PC-9 (cell line): ENCODE measurements at regions not wholly inside any gene's neighbourhood (a gene's known extent, or its start where the extent isn't known, plus 50 kb on each side); places are given as distances from the start of the nearest gene placed in this dataset.

Experiments
- EZH2 ChIP-seq: fragments of 200-600 bp; sonication (generic); IDR thresholded peaks from 2 replicates; pipeline ENCODE4 v1.8.0; 2017; ENCODE audit warnings: antibody characterized with exemption, low read depth
- TF ChIP-seq, protein P1 (sequence below): fragments of 200-600 bp; sonication (generic); conservative IDR thresholded peaks from 2 replicates; pipeline ENCODE4 v1.6.1; 2017; ENCODE audit warnings: mixed run types, antibody characterized with exemption, mild to moderate bottlenecking, moderate library complexity

DNA sequence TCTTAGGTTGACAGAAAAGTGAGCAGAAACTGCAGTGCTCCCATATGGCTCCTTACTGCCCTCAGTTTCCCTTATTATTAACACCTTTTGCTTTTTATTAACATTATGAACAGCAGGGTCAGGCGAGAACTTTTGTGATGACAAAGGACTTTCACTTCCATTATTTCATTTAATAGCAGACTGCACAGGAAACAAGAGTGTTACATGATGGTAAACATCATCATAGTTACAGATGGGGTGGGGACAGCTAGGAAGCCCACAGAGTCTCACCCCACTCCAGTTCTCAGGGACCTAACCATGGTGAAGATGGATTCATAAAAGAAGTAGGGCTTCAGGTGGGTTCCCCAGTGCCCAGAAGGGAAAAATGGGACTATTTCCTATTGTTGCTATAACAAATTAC, 110.1 kb upstream of the PELI2 start:
- TF ChIP-seq, protein P1, sequence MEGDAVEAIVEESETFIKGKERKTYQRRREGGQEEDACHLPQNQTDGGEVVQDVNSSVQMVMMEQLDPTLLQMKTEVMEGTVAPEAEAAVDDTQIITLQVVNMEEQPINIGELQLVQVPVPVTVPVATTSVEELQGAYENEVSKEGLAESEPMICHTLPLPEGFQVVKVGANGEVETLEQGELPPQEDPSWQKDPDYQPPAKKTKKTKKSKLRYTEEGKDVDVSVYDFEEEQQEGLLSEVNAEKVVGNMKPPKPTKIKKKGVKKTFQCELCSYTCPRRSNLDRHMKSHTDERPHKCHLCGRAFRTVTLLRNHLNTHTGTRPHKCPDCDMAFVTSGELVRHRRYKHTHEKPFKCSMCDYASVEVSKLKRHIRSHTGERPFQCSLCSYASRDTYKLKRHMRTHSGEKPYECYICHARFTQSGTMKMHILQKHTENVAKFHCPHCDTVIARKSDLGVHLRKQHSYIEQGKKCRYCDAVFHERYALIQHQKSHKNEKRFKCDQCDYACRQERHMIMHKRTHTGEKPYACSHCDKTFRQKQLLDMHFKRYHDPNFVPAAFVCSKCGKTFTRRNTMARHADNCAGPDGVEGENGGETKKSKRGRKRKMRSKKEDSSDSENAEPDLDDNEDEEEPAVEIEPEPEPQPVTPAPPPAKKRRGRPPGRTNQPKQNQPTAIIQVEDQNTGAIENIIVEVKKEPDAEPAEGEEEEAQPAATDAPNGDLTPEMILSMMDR, result no peak
- TF ChIP-seq EZH2, result no peak
